Prostate gland (tissue), 2 donors: ENCODE measurements at regions not wholly inside any gene's neighbourhood (a gene's known extent, or its start where the extent isn't known, plus 50 kb on each side); places are given as distances from the start of the nearest gene placed in this dataset.

Experiments
- DNase-seq: peaks from one replicate; pipeline ENCODE4 v3.0.0-alpha.2; 2019; ENCODE audit warnings: low spot score
- H3K27ac ChIP-seq, 2 donors: fragments of 200-600 bp; sonication (generic); 2 replicates each; pipeline ENCODE4 v1.5.1; 2017 to 2019
- H3K27me3 ChIP-seq: fragments of 200-600 bp; sonication (generic); replicated peaks from 2 replicates; pipeline ENCODE4 v1.5.1; 2019; ENCODE audit not compliant: insufficient read depth
- H3K36me3 ChIP-seq, 2 donors: fragments of 200-600 bp; sonication (generic); 1 replicate in 1 of 2; 2 replicates in 1 of 2; pipeline versions ENCODE4 v1.5.1 to v1.8.1; 2017 to 2019
- H3K4me1 ChIP-seq: fragments of 200-600 bp; sonication (generic); replicated peaks from 2 replicates; pipeline ENCODE4 v1.5.1; 2019
- H3K4me3 ChIP-seq, 2 donors: fragments of 200-600 bp; sonication (generic); 2 replicates each; pipeline ENCODE4 v1.5.1; 2017 to 2019
- H3K9me3 ChIP-seq: fragments of 200-600 bp; sonication (generic); 2 replicates; pipeline ENCODE4 v1.5.1; 2017
- POLR2A ChIP-seq: fragments of 450-650 bp; IDR thresholded peaks from one replicate; pipeline ENCODE4 v1.6.1; 2016; ENCODE audit warnings: antibody characterized with exemption, mild to moderate bottlenecking
- POLR2AphosphoS5 ChIP-seq: sonication (generic); formaldehyde crosslinking; IDR thresholded peaks from one replicate; pipeline ENCODE4 v1.6.1; 2017; ENCODE audit warnings: antibody characterized with exemption
- WGBS: methylation state at CpG from one replicate; pipeline ENCODE4 v1.1.5; 2018; 5-methylcytosine and 5-hydroxymethylcytosine counted together
- intact Hi-C: fragments of 100-400 bp; cut with DNase I; formaldehyde crosslinking; loops from one replicate; pipeline ENCODE4 v1.14.2; 2022
- TF ChIP-seq, protein P1 (sequence below), 4 experiments: fragments of 200-600 bp in 2 of 4; fragments of 450-650 bp in 2 of 4; sonication (generic) in 2 of 4; IDR thresholded peaks; 1 replicate in 3 of 4; 2 replicates in 1 of 4; pipeline ENCODE4 v1.5.1; 2016 to 2019; ENCODE audit warnings: antibody characterized with exemption in 4 of 4, mild to moderate bottlenecking in 2 of 4, moderate library complexity in 2 of 4

DNA sequence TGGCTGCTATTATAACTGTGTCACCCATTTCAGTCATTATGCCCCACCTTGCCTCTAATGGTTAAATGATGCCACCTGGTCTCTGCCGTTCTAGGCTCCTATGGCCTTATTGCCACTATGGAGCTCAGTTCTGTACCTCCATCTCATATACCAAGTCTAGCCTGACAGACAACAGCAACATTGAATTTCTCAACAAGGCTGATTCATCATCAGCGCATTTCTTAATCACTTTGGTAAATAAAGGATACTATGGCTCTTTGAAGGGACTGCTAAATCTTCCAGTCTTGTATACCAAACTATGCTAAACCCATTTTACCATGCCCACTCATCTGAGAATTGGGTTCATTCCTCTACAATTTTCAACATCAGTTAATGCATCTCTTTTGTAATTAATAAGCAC, 784.5 kb upstream of the CELF4 start:
- DNase-seq: no peak
- H3K36me3 ChIP-seq: no peaks in the 10 kb centered on the region
- no peaks in the 10 kb centered on the region for H3K9me3 ChIP-seq
- H3K27ac ChIP-seq: no peak overlapping the region
- no peaks in the 10 kb centered on the region for H3K4me1 ChIP-seq
- 88% methylated on average over 2 of the region's 2 CpGs for WGBS
- H3K27me3 ChIP-seq: no peaks in the 10 kb centered on the region
- no peak overlapping the region for H3K4me3 ChIP-seq
- intact Hi-C loops: no loop called here
- TF ChIP-seq POLR2A (no peak), POLR2AphosphoS5 (no peak)
- TF ChIP-seq, protein P1, sequence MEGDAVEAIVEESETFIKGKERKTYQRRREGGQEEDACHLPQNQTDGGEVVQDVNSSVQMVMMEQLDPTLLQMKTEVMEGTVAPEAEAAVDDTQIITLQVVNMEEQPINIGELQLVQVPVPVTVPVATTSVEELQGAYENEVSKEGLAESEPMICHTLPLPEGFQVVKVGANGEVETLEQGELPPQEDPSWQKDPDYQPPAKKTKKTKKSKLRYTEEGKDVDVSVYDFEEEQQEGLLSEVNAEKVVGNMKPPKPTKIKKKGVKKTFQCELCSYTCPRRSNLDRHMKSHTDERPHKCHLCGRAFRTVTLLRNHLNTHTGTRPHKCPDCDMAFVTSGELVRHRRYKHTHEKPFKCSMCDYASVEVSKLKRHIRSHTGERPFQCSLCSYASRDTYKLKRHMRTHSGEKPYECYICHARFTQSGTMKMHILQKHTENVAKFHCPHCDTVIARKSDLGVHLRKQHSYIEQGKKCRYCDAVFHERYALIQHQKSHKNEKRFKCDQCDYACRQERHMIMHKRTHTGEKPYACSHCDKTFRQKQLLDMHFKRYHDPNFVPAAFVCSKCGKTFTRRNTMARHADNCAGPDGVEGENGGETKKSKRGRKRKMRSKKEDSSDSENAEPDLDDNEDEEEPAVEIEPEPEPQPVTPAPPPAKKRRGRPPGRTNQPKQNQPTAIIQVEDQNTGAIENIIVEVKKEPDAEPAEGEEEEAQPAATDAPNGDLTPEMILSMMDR (IDR thresholded peaks at IDR 0.05): no peak

DNA sequence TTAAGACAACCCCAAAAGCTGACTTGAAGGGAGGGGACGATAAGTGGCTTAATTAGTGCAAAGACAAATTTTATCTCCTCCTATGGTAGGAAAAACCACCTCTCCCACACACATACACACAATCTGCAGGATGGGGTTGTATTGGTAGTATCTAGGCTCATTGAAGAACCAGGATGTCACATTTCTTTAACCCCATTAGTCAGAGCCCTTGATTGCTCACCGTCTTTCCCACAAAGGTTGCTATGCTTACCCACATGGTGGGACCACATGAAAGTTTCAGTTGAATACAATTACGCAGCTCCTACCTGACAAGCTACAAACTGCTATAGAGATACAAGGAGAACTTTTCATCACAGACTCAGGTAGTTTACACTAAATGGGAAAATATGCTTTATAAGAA, 765.0 kb upstream of the CELF4 start:
- WGBS: 74% methylated on average over 3 of the region's 3 CpGs
- intact Hi-C loops: no loop called here
- TF ChIP-seq POLR2AphosphoS5 (no peak), POLR2A (no peak)
- TF ChIP-seq, protein P1 (IDR thresholded peaks at IDR 0.05): no peak

DNA sequence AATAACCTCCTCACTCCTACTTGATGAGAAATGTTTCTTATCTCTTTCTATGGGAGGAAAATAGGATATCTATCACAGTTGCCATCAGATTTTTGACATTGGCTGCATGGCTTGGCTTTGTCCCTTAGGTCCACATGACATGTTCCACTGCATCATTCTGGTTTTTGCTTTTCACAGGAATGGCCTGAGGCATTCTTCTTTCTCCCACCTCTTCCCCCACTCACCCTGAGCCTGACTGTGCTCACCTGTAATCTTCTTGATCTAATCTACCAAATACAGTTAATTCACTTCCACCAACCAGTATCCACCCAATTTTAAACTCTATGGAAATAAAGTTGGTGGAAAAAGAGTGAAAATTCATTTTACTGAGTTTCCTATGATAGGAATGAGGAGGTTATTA, 763.5 kb upstream of the CELF4 start:
- Histone ChIP-seq H3K36me3 (no peaks in the 10 kb centered on the region), H3K9me3 (no peaks in the 10 kb centered on the region), H3K4me1 (no peaks in the 10 kb centered on the region), H3K4me3 (no peak overlapping the region), H3K27ac (no peak overlapping the region), H3K27me3 (no peaks in the 10 kb centered on the region)
- no peak for DNase-seq
- intact Hi-C loops: no loop called here
- no peak for TF ChIP-seq POLR2AphosphoS5
- TF ChIP-seq POLR2A: no peak
- TF ChIP-seq, protein P1 (IDR thresholded peaks at IDR 0.05): no peak

More for the DNA sequence above, 765.0 kb upstream of the CELF4 start:
- Histone ChIP-seq H3K27ac (no peak overlapping the region), H3K4me3 (no peak overlapping the region), H3K9me3 (no peaks in the 10 kb centered on the region), H3K36me3 (no peaks in the 10 kb centered on the region), H3K27me3 (no peaks in the 10 kb centered on the region), H3K4me1 (no peaks in the 10 kb centered on the region)
- DNase-seq: no peak

DNA sequence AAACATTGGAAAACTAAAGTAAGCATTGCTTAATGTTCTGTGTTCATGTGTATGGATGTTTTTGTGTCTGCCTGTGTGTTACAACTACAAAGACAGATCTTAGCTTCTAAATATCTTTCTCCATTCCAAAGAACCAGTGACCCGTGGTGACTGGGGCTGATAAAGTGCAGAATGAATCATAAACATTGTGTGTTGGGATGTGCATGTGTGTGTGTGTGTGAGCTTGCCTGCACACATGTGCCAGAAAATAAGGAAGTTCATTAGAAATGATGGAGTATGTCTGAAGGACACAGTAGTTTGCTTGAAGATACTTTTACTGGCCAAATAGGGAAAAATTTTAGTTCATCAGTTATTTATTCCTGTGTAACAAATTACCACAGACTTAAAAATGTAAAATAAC, 756.6 kb upstream of the CELF4 start:
- no peak for DNase-seq
- TF ChIP-seq POLR2A: no peak
- no peak for TF ChIP-seq POLR2AphosphoS5
- TF ChIP-seq, protein P1 (IDR thresholded peaks at IDR 0.05): no peak
- intact Hi-C loops: no loop called here
- WGBS: 73% methylated on average over 1 of the region's 1 CpG
- Histone ChIP-seq H3K9me3 (no peaks in the 10 kb centered on the region), H3K27ac (no peak overlapping the region), H3K4me3 (no peak overlapping the region), H3K27me3 (no peaks in the 10 kb centered on the region), H3K4me1 (no peaks in the 10 kb centered on the region), H3K36me3 (no peaks in the 10 kb centered on the region)

DNA sequence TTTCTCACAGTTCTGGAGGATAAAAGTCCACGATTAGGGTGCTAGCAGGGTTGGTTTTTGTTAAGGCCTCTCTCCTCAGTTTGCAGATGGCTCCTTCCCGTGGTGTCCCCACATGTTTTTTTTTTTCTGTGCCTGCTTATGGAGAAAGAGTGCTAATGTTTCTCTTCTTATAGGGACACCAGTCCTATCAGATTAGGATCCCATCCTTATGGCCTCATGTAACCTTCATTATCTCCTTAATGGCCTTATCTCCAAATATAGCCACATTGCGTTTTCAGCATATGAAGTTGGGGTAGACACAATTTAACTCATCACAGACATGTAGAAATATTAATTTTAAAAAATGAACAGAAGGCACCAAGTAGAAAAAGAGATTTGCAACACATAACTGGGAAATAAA, 755.7 kb upstream of the CELF4 start:
- TF ChIP-seq, protein P1 (IDR thresholded peaks at IDR 0.05): no peak
- no peak for TF ChIP-seq POLR2A
- TF ChIP-seq POLR2AphosphoS5: no peak
- intact Hi-C loops: no loop called here
- Histone ChIP-seq H3K4me3 (no peak overlapping the region), H3K36me3 (no peaks in the 10 kb centered on the region), H3K27me3 (no peaks in the 10 kb centered on the region), H3K4me1 (no peaks in the 10 kb centered on the region), H3K27ac (no peak overlapping the region), H3K9me3 (no peaks in the 10 kb centered on the region)
- no peak for DNase-seq
- 81% methylated on average over 3 of the region's 3 CpGs for WGBS
